Spinal cord (tissue), 9 donors: ENCODE measurements at regions not wholly inside any gene's neighbourhood (a gene's known extent, or its start where the extent isn't known, plus 50 kb on each side); places are given as distances from the start of the nearest gene placed in this dataset.

Source experiments
- DNase-seq, 6 donors: peaks; one replicate each; pipeline versions ENCODE4 v3.0.0 to v3.0.0-alpha.2; 2013 to 2015; ENCODE audit warnings: low spot score in 6 of 6, low read depth in 4 of 6
- H3K27ac ChIP-seq: one replicate; pipeline ENCODE4 v1.5.1; 2013; ENCODE audit warnings: low read depth, low read length, control low read depth
- H3K27me3 ChIP-seq: one replicate; pipeline ENCODE4 v1.6.1; 2013; ENCODE audit warnings: low read length; ENCODE audit not compliant: control insufficient read depth, insufficient read depth
- H3K36me3 ChIP-seq: one replicate; pipeline ENCODE4 v1.6.1; 2013; ENCODE audit warnings: low read length; ENCODE audit not compliant: control insufficient read depth, insufficient read depth
- H3K4me1 ChIP-seq: one replicate; pipeline ENCODE4 v1.6.1; 2013; ENCODE audit warnings: low read length; ENCODE audit not compliant: control insufficient read depth, insufficient read depth
- H3K4me3 ChIP-seq: one replicate; pipeline ENCODE4 v1.5.1; 2013; ENCODE audit warnings: low read depth, low read length, control low read depth
- H3K9me3 ChIP-seq: one replicate; pipeline ENCODE4 v1.6.1; 2013; ENCODE audit warnings: low read length; ENCODE audit not compliant: control insufficient read depth, insufficient read depth
- WGBS: methylation state at CpG from one replicate; pipeline ENCODE4 v1.1.5; 2013; ENCODE audit warnings: missing lambda C conversion rate; ENCODE audit not compliant: insufficient coverage; 5-methylcytosine and 5-hydroxymethylcytosine counted together
- donor health status: healthy.

DNA sequence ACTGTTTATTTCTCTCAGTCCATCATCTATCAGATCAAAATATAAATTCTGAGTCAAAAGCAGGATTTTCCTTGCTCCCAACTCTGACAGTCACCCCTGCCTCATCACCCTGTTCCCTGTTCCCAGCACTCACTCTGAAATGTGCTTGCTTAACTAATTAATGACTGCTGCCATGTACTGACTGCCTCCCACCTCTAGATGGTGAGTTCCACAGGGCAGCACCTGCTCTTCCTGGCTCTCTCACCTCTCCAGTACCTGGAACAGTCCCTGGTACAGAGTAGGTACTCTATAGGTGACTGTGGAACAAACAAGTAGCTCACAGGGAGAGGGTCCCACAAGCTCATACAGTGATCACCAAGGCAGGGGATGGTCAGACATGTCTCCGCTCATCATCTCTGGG is 114.3 kb upstream of the C16orf82 start:
- no peak for DNase-seq
- Histone ChIP-seq H3K4me3 (no peak overlapping the region), H3K9me3 (no peaks in the 10 kb centered on the region), H3K4me1 (no peaks in the 10 kb centered on the region), H3K27ac (no peak overlapping the region), H3K36me3 (no peaks in the 10 kb centered on the region), H3K27me3 (peaks cover 7% of the 10 kb centered on the region)
- no CpG with 5 or more reads among the region's 1 CpG for WGBS

DNA sequence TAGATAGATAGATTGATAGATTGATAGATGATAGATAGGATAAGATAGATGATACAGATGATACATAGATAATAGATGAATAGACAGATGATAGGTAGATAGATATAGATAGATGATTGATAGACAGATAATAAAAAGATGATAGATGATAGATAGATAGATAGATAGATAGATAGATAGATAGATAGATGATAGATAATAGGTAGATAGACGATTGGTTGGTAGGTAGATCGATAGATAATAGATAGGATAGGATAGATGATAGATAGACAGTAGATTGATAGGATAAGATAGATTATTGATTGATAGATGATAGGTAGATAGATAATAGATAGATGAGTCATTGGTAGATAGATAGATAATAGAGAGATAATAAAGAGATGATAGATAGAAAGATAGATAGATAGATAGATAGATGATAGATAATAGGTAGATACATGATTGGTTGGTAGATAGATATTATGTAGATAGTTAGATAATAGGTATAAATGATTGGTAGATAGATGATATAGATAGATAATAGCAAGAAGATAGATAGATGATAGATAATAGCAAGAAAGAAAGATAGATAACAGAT is 109.4 kb upstream of the C16orf82 start:
- Histone ChIP-seq H3K27ac (no peak overlapping the region), H3K4me1 (no peaks in the 10 kb centered on the region), H3K9me3 (no peaks in the 10 kb centered on the region), H3K27me3 (peaks cover 3% of the 10 kb centered on the region), H3K4me3 (no peak overlapping the region), H3K36me3 (no peaks in the 10 kb centered on the region)
- no peak for DNase-seq
- 94% methylated on average over 2 of the region's 2 CpGs for WGBS

DNA sequence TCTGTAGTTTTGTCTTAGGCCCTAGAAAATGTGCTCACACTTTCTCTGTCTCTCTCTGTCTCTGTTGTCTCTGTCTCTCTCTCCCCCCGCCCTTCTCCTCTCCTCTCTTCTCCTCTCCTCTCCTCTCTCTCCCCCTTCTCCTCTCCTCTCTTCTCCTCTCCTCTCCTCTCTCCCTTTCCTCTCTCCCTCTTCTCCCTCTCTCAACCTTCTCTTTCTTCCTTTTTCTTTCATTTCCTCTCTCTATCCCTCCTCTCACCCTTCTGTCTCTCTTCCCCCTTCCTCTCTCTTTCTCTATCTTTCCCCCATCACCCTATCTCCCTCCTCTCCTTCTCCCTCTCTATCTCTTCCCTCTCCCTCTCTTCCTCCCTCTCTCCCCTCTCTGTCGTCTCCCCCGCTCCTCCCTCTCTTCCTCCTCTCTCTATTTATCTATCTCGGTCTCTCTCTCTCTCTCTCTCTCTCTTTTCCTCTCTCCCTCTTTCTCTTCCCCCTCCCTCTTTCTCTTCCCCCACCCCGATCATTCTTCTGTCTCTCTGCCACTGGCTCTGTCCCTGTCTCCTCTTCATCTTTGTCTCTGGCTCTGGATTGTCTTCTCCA is 107.2 kb upstream of the C16orf82 start:
- no peak for DNase-seq
- H3K36me3 ChIP-seq: no peaks in the 10 kb centered on the region
- H3K4me1 ChIP-seq: no peaks in the 10 kb centered on the region
- peaks cover 3% of the 10 kb centered on the region for H3K27me3 ChIP-seq
- no peaks in the 10 kb centered on the region for H3K9me3 ChIP-seq
- WGBS: 82% methylated on average over 5 of the region's 5 CpGs
- H3K27ac ChIP-seq: no peak overlapping the region
- no peak overlapping the region for H3K4me3 ChIP-seq

DNA sequence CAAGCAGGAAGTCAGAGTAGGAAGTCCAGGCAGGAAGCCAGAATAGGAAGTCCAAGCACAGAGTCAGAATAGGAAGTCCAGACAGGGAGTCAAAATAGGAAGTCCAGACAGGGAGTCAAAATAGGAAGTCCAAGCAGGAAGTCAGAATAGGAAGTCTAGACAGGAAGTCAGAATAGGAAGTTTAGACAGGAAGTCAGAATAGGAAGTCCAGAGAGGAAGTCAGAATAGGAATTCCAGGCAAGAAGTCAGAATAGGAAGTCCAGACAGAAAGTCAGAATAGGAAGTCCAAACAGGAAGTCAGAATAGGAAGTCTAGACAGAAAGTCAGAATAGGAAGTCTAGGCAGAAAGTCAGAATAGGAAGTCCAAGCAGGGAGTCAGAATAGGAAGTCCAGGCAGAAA is 105.3 kb upstream of the C16orf82 start:
- no peak for DNase-seq
- no peaks in the 10 kb centered on the region for H3K9me3 ChIP-seq
- H3K4me1 ChIP-seq: no peaks in the 10 kb centered on the region
- no peaks in the 10 kb centered on the region for H3K36me3 ChIP-seq
- H3K4me3 ChIP-seq: no peak overlapping the region
- no peaks in the 10 kb centered on the region for H3K27me3 ChIP-seq
- no peak overlapping the region for H3K27ac ChIP-seq

DNA sequence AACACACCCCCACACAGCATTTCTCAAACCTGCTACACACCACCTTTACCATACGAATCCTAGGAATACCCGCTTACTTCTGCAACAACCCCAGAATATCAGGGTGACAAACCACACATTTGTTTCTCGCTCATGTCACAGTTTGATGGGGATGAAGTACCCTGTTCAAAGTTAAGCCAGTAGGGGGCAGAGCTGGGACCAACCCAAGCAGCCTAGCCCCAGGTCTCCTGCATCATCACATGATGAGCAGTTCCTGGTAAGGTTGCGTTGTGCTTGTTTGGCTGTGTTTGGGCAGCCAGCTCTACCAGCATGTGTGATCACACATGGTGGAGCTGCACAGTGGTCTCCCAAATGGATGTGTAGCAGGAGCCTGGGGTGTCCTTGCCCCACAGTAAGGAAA is 103.6 kb upstream of the C16orf82 start:
- no peak for DNase-seq
- WGBS: 64% methylated on average over 4 of the region's 4 CpGs

DNA sequence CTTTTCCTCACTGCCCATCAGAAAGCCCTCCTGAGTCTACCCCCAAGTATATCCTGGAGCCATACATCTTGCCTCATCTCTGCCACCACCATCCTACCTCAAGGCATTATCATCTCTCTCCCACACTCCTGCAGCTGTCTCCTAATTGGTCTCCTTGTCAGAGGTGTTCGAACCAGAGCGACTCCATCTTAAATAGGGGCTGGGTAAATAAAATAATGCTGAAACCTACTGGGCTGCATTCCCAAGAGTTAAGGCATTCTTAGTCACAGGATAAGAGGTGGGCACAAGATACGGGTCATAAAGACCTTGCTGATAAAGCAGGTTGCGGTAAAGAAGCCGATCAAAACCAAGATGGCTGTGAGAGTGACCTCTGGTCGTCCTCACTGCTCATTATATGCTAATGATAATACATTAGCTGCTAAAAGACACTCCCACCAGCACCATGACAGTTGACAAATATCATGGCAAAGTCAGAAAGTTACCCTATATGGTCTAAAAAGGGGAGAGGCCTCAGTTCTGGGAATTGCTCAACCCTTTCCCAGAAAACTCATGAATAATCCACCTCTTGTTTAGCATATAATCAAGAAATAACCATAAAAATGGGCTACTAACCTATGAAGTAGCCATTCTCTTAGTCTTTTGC is 97.0 kb upstream of the C16orf82 start:
- H3K4me3 ChIP-seq: no peak overlapping the region
- no peak overlapping the region for H3K27ac ChIP-seq
- H3K27me3 ChIP-seq: no peaks in the 10 kb centered on the region
- H3K9me3 ChIP-seq: no peaks in the 10 kb centered on the region
- no CpG with 5 or more reads among the region's 6 CpGs for WGBS
- H3K4me1 ChIP-seq: no peaks in the 10 kb centered on the region
- no peak for DNase-seq
- no peaks in the 10 kb centered on the region for H3K36me3 ChIP-seq

More for the DNA sequence above, 103.6 kb upstream of the C16orf82 start:
- Histone ChIP-seq H3K9me3 (no peaks in the 10 kb centered on the region), H3K27me3 (no peaks in the 10 kb centered on the region), H3K27ac (no peak overlapping the region), H3K36me3 (no peaks in the 10 kb centered on the region), H3K4me3 (no peak overlapping the region), H3K4me1 (no peaks in the 10 kb centered on the region)

DNA sequence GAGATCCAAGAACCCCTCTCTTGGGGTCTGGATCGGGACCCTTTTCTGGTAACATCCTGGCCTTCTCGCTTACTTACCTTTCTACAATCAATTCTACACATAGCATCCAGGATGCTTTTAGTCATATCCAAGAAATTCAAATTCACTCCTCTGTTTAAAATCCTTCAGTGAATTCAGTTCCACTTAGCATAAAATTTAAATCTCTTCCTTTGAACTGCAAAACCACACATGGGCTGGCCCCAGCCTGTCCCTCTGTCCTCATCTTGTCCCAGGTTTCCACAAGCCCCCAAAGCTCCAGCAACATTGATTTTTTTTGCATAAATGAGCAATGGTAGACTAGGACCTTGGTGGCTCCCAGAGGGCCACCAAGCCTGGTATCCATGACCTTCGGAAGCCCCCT is 96.4 kb upstream of the C16orf82 start:
- WGBS: 100% methylated on average over 3 of the region's 3 CpGs
- DNase-seq: no peak
- Histone ChIP-seq H3K27ac (no peak overlapping the region), H3K9me3 (no peaks in the 10 kb centered on the region), H3K36me3 (no peaks in the 10 kb centered on the region), H3K27me3 (no peaks in the 10 kb centered on the region), H3K4me1 (no peaks in the 10 kb centered on the region), H3K4me3 (no peak overlapping the region)

DNA sequence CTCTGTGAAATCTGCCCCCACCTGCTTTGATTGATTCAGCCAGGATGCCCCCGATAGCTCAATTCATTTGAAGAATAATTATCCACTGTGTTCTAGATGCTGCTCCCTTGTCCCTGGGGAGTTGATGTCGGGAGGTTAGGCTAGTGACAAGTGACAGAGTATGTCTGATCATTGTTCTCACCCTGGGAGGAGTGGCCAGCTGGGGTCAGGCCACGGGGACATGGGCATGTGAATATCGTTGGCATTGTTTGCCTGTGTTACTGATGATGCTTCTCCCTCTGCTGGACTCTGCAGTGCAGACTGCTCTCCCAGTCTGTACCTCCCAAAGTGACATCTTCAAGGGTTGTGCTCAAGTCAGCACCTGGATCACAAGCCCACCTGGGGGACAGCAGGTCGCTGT is 89.9 kb upstream of the C16orf82 start:
- DNase-seq: no peak
- H3K36me3 ChIP-seq: no peaks in the 10 kb centered on the region
- H3K9me3 ChIP-seq: no peaks in the 10 kb centered on the region
- no peak overlapping the region for H3K4me3 ChIP-seq
- H3K27me3 ChIP-seq: no peaks in the 10 kb centered on the region
- 28% methylated on average over 5 of the region's 5 CpGs for WGBS
- no peaks in the 10 kb centered on the region for H3K4me1 ChIP-seq
- H3K27ac ChIP-seq: no peak overlapping the region

DNA sequence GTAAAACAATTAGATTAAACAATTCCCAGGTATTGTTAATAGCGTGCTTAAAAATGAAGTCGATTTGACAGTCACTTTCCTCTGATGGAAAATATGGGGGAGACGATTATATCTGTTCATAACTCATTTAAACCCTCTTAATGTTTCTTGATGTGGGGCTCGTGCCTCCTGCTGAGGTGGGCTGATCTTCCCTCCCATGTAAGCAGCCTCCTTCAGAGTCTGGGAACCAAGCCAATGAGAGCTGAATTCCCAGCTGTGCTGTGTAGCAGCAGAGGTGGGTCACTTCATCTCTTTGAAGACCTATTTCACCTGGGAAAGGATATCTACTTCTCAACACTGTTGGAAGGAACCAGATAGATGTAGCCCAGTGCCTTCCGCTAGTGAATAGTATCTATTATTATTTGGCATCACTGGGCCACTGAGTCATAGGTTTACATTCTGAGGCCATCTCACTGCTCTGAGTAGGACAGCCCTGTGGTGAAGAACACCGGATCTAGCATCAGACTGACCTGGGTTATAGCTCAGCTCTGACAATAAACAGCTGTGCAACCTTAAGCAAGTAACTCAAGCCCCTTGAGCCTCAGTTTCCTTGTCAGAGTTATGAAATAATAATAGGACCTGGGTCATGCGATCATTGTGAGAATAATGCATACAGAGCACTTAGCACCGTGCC is 85.3 kb upstream of the C16orf82 start:
- Histone ChIP-seq H3K36me3 (no peaks in the 10 kb centered on the region), H3K27ac (no peak overlapping the region), H3K4me3 (no peak overlapping the region), H3K27me3 (no peaks in the 10 kb centered on the region), H3K4me1 (peaks cover 6% of the 10 kb centered on the region), H3K9me3 (no peaks in the 10 kb centered on the region)
- WGBS: 77% methylated on average over 3 of the region's 8 CpGs
- peak in 1 of 6 donors; percentile 45 for DNase-seq

DNA sequence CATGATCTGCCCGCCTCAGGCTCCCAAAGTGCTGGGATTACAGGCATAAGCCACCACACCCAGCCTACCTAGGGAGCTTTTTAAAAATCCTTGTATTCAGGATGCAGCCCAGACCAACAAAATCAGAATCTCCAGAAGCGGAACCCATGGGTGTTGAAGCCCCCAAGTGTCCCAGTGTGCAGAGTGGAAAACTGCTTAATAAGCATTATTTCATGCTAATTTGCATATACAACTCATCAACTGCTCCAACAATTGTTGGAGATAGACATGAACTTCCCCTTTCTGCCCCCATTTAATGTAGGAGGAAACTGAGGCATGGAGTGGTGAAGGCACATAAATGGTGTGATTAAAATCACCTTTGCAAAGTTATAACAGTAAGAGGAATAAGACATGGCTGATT is 84.3 kb upstream of the C16orf82 start:
- H3K4me3 ChIP-seq: no peak overlapping the region
- H3K36me3 ChIP-seq: no peaks in the 10 kb centered on the region
- WGBS: 100% methylated on average over 1 of the region's 2 CpGs
- H3K4me1 ChIP-seq: peaks cover 6% of the 10 kb centered on the region
- no peak overlapping the region for H3K27ac ChIP-seq
- H3K27me3 ChIP-seq: no peaks in the 10 kb centered on the region
- DNase-seq: no peak
- no peaks in the 10 kb centered on the region for H3K9me3 ChIP-seq
